Keratinocyte (primary cell): ENCODE measurements at regions not wholly inside any gene's neighbourhood (a gene's known extent, or its start where the extent isn't known, plus 50 kb on each side); places are given as distances from the start of the nearest gene placed in this dataset.

ENCODE experiments used
- CTCF ChIP-seq, 3 experiments: IDR thresholded peaks in 1 of 3; conservative IDR thresholded peaks in 1 of 3; optimal IDR thresholded peaks in 1 of 3; 2 replicates in 2 of 3; 3 replicates in 1 of 3; pipeline versions ENCODE3 to v1.5.1; 2011; ENCODE audit warnings: low read length in 3 of 3, mild to moderate bottlenecking in 3 of 3, moderate library complexity in 2 of 3, control low read depth in 1 of 3, inconsistent platforms in 1 of 3; ENCODE audit not compliant: insufficient read depth in 2 of 3; ENCODE audit errors: extremely low read depth in 1 of 3
- EZH2 ChIP-seq: IDR thresholded peaks from one replicate; pipeline ENCODE4 v1.6.1; 2012; ENCODE audit warnings: inconsistent platforms, mild to moderate bottlenecking, low read length, moderate library complexity

DNA sequence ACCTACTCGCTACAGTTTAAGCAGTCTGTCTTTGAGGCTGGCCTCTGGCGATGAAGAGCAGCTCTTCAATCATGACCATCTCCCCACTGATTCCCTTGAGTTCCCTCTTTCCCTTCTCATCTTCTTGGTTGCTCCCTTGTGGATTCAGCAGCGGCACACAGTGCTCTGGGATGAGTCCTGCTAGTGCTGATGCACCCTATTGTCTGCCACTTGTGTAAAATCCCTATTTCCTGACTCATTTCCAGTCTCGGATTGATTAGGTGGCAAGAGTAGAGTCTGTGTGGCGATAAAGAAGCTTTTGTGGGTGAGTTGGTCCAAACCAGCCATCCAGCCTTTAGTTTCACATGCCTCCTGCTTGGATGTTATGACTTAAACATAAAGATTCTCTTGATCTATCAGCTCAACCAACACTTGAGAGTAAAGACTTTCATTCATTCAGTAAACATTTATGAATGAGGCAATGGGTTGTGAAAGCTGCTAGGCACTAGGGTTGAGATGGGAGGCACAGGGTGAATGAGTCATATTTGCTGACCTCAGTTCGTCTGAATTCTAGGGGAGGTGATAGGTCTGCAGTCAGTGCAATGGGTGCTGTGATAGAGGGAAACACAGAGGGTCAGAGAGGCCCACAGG lies 219.4 kb upstream of the RAG2 start:
- no peak for TF ChIP-seq CTCF (optimal IDR thresholded peaks at IDR 0.05 in 1 of 3, IDR thresholded peaks at IDR 0.05 in 1 of 3, conservative IDR thresholded peaks at IDR 0.05 in 1 of 3; ENCODE audit: extremely low read depth in 1 of 3, insufficient read depth in 2 of 3, low read length in 3 of 3)
- TF ChIP-seq EZH2 = no peak
